Renal cortical epithelial cell (primary cell): ENCODE measurements at regions not wholly inside any gene's neighbourhood (a gene's known extent, or its start where the extent isn't known, plus 50 kb on each side); places are given as distances from the start of the nearest gene placed in this dataset.
A peak's percentile ranks its signal among the peaks of the same experiment; 100 is the strongest.

Experiments
- DNase-seq: peaks from one replicate; pipeline ENCODE4 v3.0.0-alpha.2; 2011; ENCODE audit warnings: low read depth

GRCh38 chr1:48164571-48164970, 57.9 kb upstream of the SLC5A9 start:
- no peak for DNase-seq

- no peak for DNase-seq
Measured at GRCh38 chr1:48160486-48161132, 61.9 kb upstream of the SLC5A9 start.

- no peak for DNase-seq
Measured at GRCh38 chr1:48139275-48139674, 83.2 kb upstream of the SLC5A9 start.

GRCh38 chr1:48127735-48128685, 94.5 kb upstream of the SLC5A9 start:
- DNase-seq: peak; percentile 11

GRCh38 chr1:48123647-48124046, 98.9 kb upstream of the SLC5A9 start:
- no peak for DNase-seq

GRCh38 chr1:48121955-48122354, 100.6 kb upstream of the SLC5A9 start:
- no peak for DNase-seq

GRCh38 chr1:48120621-48121020, 101.9 kb upstream of the SLC5A9 start:
- DNase-seq: no peak

- no peak for DNase-seq
Measured at GRCh38 chr1:48115835-48116234, 106.7 kb upstream of the SLC5A9 start.

GRCh38 chr1:48114596-48115382, 107.7 kb upstream of the SLC5A9 start:
- peak; percentile 90 for DNase-seq

GRCh38 chr1:48109390-48110013, 112.3 kb upstream of the TRABD2B start:
- peak; percentile 72 for DNase-seq

GRCh38 chr1:48107516-48107915, 110.3 kb upstream of the TRABD2B start:
- peak; percentile 87 for DNase-seq

- DNase-seq: no peak
Measured at GRCh38 chr1:48106049-48106448, 108.9 kb upstream of the TRABD2B start.

- DNase-seq: peak; percentile 68
Measured at GRCh38 chr1:48105165-48105564, 108.0 kb upstream of the TRABD2B start.

- DNase-seq: no peak
Measured at GRCh38 chr1:48103495-48103894, 106.3 kb upstream of the TRABD2B start.

- DNase-seq: no peak
Measured at GRCh38 chr1:48102766-48103165, 105.6 kb upstream of the TRABD2B start.

- DNase-seq: no peak
Measured at GRCh38 chr1:48099072-48099773, 102.0 kb upstream of the TRABD2B start.

- peak; percentile 83 for DNase-seq
Measured at GRCh38 chr1:48093696-48094528, 96.7 kb upstream of the TRABD2B start.

GRCh38 chr1:48093147-48093546, 96.0 kb upstream of the TRABD2B start:
- DNase-seq: no peak

GRCh38 chr1:48092401-48092800, 95.2 kb upstream of the TRABD2B start:
- DNase-seq: no peak

GRCh38 chr1:48089356-48089891, 92.2 kb upstream of the TRABD2B start:
- DNase-seq: no peak
